Brain pericyte (primary cell): ENCODE measurements at regions not wholly inside any gene's neighbourhood (a gene's known extent, or its start where the extent isn't known, plus 50 kb on each side); places are given as distances from the start of the nearest gene placed in this dataset.
"Not testable (repeated sequence)": the region's sequence is repeated elsewhere in the genome, so short reads cannot be mapped to it uniquely, and the experiment has no call there.

ENCODE experiments used
- DNase-seq: peaks from one replicate; pipeline ENCODE4 v3.0.0-alpha.2; 2012; ENCODE audit warnings: low read depth, low spot score

- DNase-seq = no peak
Measured at GRCh38 chr4:79175716-79176115, 150.1 kb downstream of the NAA11 start.

GRCh38 chr4:79174490-79175252 lies 151.2 kb downstream of the NAA11 start:
- DNase-seq = no peak

- no peak for DNase-seq
Measured at GRCh38 chr4:79173186-79173585, 152.7 kb downstream of the NAA11 start.

GRCh38 chr4:79170077-79170476 lies 155.8 kb downstream of the NAA11 start:
- no peak for DNase-seq

GRCh38 chr4:79164907-79165610 lies 160.8 kb downstream of the NAA11 start:
- DNase-seq = no peak

GRCh38 chr4:79163981-79164490 lies 161.8 kb downstream of the NAA11 start:
- DNase-seq = no peak

GRCh38 chr4:79160962-79161361 lies 164.9 kb downstream of the NAA11 start:
- DNase-seq = no peak

GRCh38 chr4:79158705-79159104 lies 167.2 kb downstream of the NAA11 start:
- DNase-seq = not testable (repeated sequence)

- no peak for DNase-seq
Measured at GRCh38 chr4:79155336-79155735, 170.5 kb downstream of the NAA11 start.

- DNase-seq = no peak
Measured at GRCh38 chr4:79150820-79151416, 174.9 kb downstream of the NAA11 start.

- no peak for DNase-seq
Measured at GRCh38 chr4:79148369-79148768, 177.5 kb downstream of the NAA11 start.

GRCh38 chr4:79147251-79147650 lies 178.6 kb downstream of the NAA11 start:
- no peak for DNase-seq

GRCh38 chr4:79141530-79141929 lies 184.3 kb downstream of the NAA11 start:
- no peak for DNase-seq

- no peak for DNase-seq
Measured at GRCh38 chr4:79134767-79135166, 191.1 kb downstream of the NAA11 start.

GRCh38 chr4:79132826-79133225 lies 193.0 kb downstream of the NAA11 start:
- no peak for DNase-seq

GRCh38 chr4:79121875-79122358 lies 182.7 kb upstream of the PAQR3 start:
- no peak for DNase-seq

- no peak for DNase-seq
Measured at GRCh38 chr4:79121223-79121622, 182.0 kb upstream of the PAQR3 start.

- not testable (repeated sequence) for DNase-seq
Measured at GRCh38 chr4:79117051-79117450, 177.8 kb upstream of the PAQR3 start.

GRCh38 chr4:79107014-79107413 lies 167.8 kb upstream of the PAQR3 start:
- no peak for DNase-seq

GRCh38 chr4:79088946-79089691 lies 149.9 kb upstream of the PAQR3 start:
- no peak for DNase-seq

GRCh38 chr4:79087071-79087470 lies 147.8 kb upstream of the PAQR3 start:
- no peak for DNase-seq
